ENCODE measurements at regions not wholly inside any gene's neighbourhood (a gene's known extent, or its start where the extent isn't known, plus 50 kb on each side); places are given as distances from the start of the nearest gene placed in this dataset.

GRCh38 chr5:125293726-125294125 is 547.3 kb upstream of the ZNF608 start:
- no peaks in the 10 kb centered on the region for H3K9me3 ChIP-seq

GRCh38 chr5:125294844-125295243 is 548.4 kb upstream of the ZNF608 start:
- H3K4me3 ChIP-seq: no peak overlapping the region
- FAIRE-seq (no peak), DNase-seq (ENCODE audit: low read depth in 1 of 2, low spot score in 1 of 2) (no peak), ATAC-seq (no peak)
- 0 out of 3 replicates have a peak, but pooled peaks cover 10% of the 10 kb centered on the region for H3K4me1 ChIP-seq
- 76% methylated on average over 2 of the region's 2 CpGs for WGBS (ENCODE audit: missing lambda C conversion rate)
- H3K4me2 ChIP-seq: no peak overlapping the region
- CTCF ChIA-PET: no interaction called here
- H3K27ac ChIP-seq: no peak overlapping the region
- TF ChIP-seq ZC3H11A (IDR thresholded peaks at IDR 0.05) (no peak), HMGXB4 (CRISPR knock-in tag; IDR thresholded peaks at IDR 0.05; ENCODE audit: borderline replicate concordance) (no peak), USF2 (IDR thresholded peaks at IDR 0.05) (no peak), PBX3 (IDR thresholded peaks at IDR 0.05) (no peak), FOSL2 (IDR thresholded peaks at IDR 0.05) (no peak), FOSL2 (CRISPR knock-in tag; IDR thresholded peaks at IDR 0.05) (no peak)
- POLR2A ChIA-PET: interaction anchor here (0.6 kb wide), 1 partner anchor 170 kb away, joined by 3 read pairs; no protein-coding TSS in a partner anchor
- no peaks in the 10 kb centered on the region for H3K9me3 ChIP-seq

More at GRCh38 chr5:125293726-125294125, 547.3 kb upstream of the ZNF608 start:
- TF ChIP-seq HDAC2 (IDR thresholded peaks at IDR 0.05) (no peak), TFCP2L1 (CRISPR knock-in tag; IDR thresholded peaks at IDR 0.05) (no peak), POLR2AphosphoS2 (conservative IDR thresholded peaks at IDR 0.05; ENCODE audit: low read length) (no peak), RNF2 (IDR thresholded peaks at IDR 0.05; ENCODE audit: borderline replicate concordance, low read depth) (no peak)
- ATAC-seq (no peak), FAIRE-seq (no peak), DNase-seq (ENCODE audit: low read depth in 1 of 2, low spot score in 1 of 2) (no peak)
- 0 out of 3 replicates have a peak, but pooled peaks cover 10% of the 10 kb centered on the region for H3K4me1 ChIP-seq
- H3K27ac ChIP-seq: no peak overlapping the region
- CTCF ChIA-PET: interaction anchor here (0.5 to 2.2 kb wide), 2 partner anchors 17 to 446 kb away, joined by 5 to 7 read pairs; no protein-coding TSS in a partner anchor
- POLR2A ChIA-PET: no interaction called here
- WGBS (ENCODE audit: missing lambda C conversion rate): 88% methylated on average over 4 of the region's 4 CpGs
- H3K4me3 ChIP-seq: no peak overlapping the region
- H3K4me2 ChIP-seq: no peak overlapping the region

- Histone ChIP-seq H3K4me3 (no peak overlapping the region), H3K9me3 (no peaks in the 10 kb centered on the region), H3K27ac (no peak overlapping the region), H3K4me2 (no peak overlapping the region), H3K4me1 (0 out of 3 replicates have a peak, but pooled peaks cover 10% of the 10 kb centered on the region)
- ChIA-PET CTCF (no interaction called here), POLR2A (interaction anchor here (0.6 kb wide), 1 partner anchor 170 kb away, joined by 3 read pairs; no protein-coding TSS in a partner anchor)
- DNase-seq (ENCODE audit: low read depth in 1 of 2, low spot score in 1 of 2) (no peak), FAIRE-seq (no peak), ATAC-seq (no peak)
- no peak for TF ChIP-seq MAZ (IDR thresholded peaks at IDR 0.05; ENCODE audit: borderline replicate concordance, low read depth, low read length)
- TF ChIP-seq RFX5 (IDR thresholded peaks at IDR 0.05): no peak
- TF ChIP-seq MAFK (IDR thresholded peaks at IDR 0.05; ENCODE audit: partially characterized antibody): peak; percentile 78
- no peak for TF ChIP-seq CHD2 (IDR thresholded peaks at IDR 0.05; ENCODE audit: low read length, partially characterized antibody)
- 38% methylated on average over 4 of the region's 4 CpGs for WGBS (ENCODE audit: missing lambda C conversion rate)
These were observed 549.0 kb upstream of the ZNF608 start for GRCh38 chr5:125295405-125295872.

- H3K9me3 ChIP-seq: no peaks in the 10 kb centered on the region
- ChIA-PET CTCF (interaction anchor here (1.6 kb wide), 1 partner anchor 13 kb away, joined by 3 read pairs; no protein-coding TSS in a partner anchor), POLR2A (no interaction called here)
- FAIRE-seq (no peak), ATAC-seq (no peak), DNase-seq (ENCODE audit: low read depth in 1 of 2, low spot score in 1 of 2) (no peak)
- H3K4me2 ChIP-seq: no peak overlapping the region
- H3K4me3 ChIP-seq: no peak overlapping the region
- H3K4me1 ChIP-seq: 0 out of 3 replicates have a peak, but pooled peaks cover 10% of the 10 kb centered on the region
- TF ChIP-seq HOXA7 (CRISPR knock-in tag; IDR thresholded peaks at IDR 0.05) (no peak), HMGXB4 (CRISPR knock-in tag; IDR thresholded peaks at IDR 0.05; ENCODE audit: borderline replicate concordance) (no peak), RFX5 (IDR thresholded peaks at IDR 0.05) (no peak), MAFK (IDR thresholded peaks at IDR 0.05; ENCODE audit: partially characterized antibody) (no peak), RNF2 (IDR thresholded peaks at IDR 0.05; ENCODE audit: borderline replicate concordance, low read depth) (no peak), ZFP36 (IDR thresholded peaks at IDR 0.05; ENCODE audit: borderline replicate concordance, partially characterized antibody) (no peak), GATA3 (IDR thresholded peaks at IDR 0.05; ENCODE audit: borderline replicate concordance) (no peak), HDAC2 (IDR thresholded peaks at IDR 0.05) (no peak), BHLHE40 (IDR thresholded peaks at IDR 0.05; ENCODE audit: low read depth, low read length) (no peak), ATOH8 (CRISPR knock-in tag; IDR thresholded peaks at IDR 0.05; ENCODE audit: low read depth) (no peak), CHD2 (IDR thresholded peaks at IDR 0.05; ENCODE audit: low read length, partially characterized antibody) (no peak), HOXB5 (CRISPR knock-in tag; IDR thresholded peaks at IDR 0.05) (no peak), NR3C1 (IDR thresholded peaks at IDR 0.05) (no peak)
- no peak overlapping the region for H3K27ac ChIP-seq
These were observed 551.8 kb upstream of the ZNF608 start for GRCh38 chr5:125298258-125298657.
